Heart left ventricle (tissue), 13 donors: ENCODE measurements at regions not wholly inside any gene's neighbourhood (a gene's known extent, or its start where the extent isn't known, plus 50 kb on each side); places are given as distances from the start of the nearest gene placed in this dataset.

Experiments
- POLR2A ChIP-seq, 2 donors: fragments of 450-650 bp; IDR thresholded peaks; one replicate each; pipeline ENCODE4 v1.6.1; 2017; ENCODE audit warnings: antibody characterized with exemption in 2 of 2, mild to moderate bottlenecking in 2 of 2, moderate library complexity in 2 of 2
- TF ChIP-seq, protein P1 (sequence below), 12 donors: fragments of 200-600 bp; sonication (generic) in 4 of 12; IDR thresholded peaks; one replicate each; pipeline versions ENCODE4 v1.5.0 to v1.8.0; 2018 to 2022; ENCODE audit warnings: antibody characterized with exemption in 12 of 12, mild to moderate bottlenecking in 5 of 12
- donor health status: ischemic (EF 13 %, LVEDD 7.1; RV severe dilation, severe dysfunction).
- donor health status: DM: no; HTN: yes; CAD: no.
- donor health status: DM: no; HTN: no; CAD: no.
- donor health status: ischemic (EF 25% LVEDD 6.9; RV normal size, moderate dysfunction).
- donor health status: ischemic (EF 25% LVEDD 5.7; RV mildly dilated, moderate dysfunction).
- donor health status: ischemic (EF 35%, LVEDD 5.7; RV mildly dilated, moderate dysfunction).
- donor health status: nonischemic (EF 11% LVEDD 7.7; RV severe dilation, severe dysfunction).
- donor health status: DM: yes; HTN: yes; CAD: no.
- donor health status: PGD.
- donor health status: ischemic (EF 29% LVEDD 5.4; RV normal size, mild dysfunction).
- donor health status: nonischemic (EF 23%, LVEDD 6.1; RV moderate dilation, normal function).

DNA sequence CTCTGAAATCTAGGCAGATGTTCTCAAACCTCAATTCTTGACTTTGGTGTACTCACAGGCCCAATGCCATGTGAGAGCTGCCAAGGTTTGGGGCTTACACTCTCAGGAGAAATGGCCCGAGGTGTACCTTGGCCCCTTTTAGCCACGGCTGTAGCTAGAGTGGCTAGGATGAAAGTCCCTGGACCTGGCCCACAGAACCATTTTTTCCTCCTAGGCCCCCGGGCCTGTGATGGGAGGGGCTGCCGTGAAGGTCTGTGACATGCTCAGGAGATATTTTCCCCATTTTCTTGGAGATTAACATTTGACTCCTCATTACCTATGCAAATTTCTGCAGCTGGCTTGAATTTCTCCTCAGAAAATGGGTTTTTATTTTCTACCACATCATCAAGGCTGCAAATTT lies 1296.5 kb downstream of the MAT2B start:
- no peak for TF ChIP-seq POLR2A (IDR thresholded peaks at IDR 0.05)
- TF ChIP-seq, protein P1, sequence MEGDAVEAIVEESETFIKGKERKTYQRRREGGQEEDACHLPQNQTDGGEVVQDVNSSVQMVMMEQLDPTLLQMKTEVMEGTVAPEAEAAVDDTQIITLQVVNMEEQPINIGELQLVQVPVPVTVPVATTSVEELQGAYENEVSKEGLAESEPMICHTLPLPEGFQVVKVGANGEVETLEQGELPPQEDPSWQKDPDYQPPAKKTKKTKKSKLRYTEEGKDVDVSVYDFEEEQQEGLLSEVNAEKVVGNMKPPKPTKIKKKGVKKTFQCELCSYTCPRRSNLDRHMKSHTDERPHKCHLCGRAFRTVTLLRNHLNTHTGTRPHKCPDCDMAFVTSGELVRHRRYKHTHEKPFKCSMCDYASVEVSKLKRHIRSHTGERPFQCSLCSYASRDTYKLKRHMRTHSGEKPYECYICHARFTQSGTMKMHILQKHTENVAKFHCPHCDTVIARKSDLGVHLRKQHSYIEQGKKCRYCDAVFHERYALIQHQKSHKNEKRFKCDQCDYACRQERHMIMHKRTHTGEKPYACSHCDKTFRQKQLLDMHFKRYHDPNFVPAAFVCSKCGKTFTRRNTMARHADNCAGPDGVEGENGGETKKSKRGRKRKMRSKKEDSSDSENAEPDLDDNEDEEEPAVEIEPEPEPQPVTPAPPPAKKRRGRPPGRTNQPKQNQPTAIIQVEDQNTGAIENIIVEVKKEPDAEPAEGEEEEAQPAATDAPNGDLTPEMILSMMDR (IDR thresholded peaks at IDR 0.05), result no peak
